NCI-H146 treated with DMSO at 0.1 percent for 48 hours (cell line): ENCODE measurements at regions not wholly inside any gene's neighbourhood (a gene's known extent, or its start where the extent isn't known, plus 50 kb on each side); places are given as distances from the start of the nearest gene placed in this dataset.

ENCODE experiments used
- DNase-seq: peaks from one replicate; lab custom pipeline; 2025; ENCODE audit not compliant: unreplicated experiment; lab: John Stamatoyannopoulos, UW

DNA sequence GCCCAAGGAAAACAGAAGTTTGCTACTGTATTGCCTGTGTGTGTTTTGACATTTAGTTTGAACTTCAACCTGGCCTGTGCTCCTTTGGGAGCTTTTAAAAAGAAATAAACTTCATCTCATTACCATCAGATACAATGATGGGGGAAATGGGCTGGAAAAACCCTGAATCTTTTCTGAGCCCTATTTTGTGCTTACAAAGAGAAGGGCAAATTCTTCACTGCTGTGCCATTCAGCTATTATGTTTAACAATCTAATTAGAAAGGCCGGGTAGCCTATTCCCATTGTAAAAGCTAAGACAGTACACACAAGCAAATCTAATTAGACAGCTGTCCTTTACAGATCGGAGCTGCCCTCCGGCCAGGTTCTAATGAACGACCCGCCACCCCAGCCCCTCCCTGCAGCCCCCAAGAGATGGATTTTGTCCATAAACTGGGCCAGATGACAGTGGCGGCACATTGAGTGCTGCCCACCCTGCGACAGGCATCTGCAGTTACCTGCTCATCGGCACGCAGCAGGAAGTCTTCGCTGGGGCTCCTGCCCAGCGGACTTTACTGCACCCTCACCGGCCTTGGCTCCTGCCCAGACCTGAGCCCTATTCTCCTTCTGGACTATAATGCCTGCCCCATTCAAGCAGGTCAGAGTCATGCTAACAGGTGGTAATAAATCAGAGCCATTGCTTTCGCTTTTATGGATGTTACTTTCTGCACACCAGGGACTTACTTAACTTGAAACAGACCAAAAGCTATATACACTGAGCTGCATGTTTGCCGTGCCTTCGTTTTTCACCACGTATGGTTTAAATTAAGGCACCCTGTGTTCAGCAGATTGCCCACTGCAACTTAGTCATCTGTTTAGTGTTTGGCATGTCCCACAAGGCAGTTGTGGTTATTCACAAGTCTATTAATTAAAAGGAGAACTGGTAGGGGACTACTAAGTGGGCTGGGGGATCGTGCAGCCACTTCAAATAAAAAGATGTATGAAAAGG, 549.6 kb downstream of the FGF9 start:
- peak; percentile 1 for DNase-seq

DNA sequence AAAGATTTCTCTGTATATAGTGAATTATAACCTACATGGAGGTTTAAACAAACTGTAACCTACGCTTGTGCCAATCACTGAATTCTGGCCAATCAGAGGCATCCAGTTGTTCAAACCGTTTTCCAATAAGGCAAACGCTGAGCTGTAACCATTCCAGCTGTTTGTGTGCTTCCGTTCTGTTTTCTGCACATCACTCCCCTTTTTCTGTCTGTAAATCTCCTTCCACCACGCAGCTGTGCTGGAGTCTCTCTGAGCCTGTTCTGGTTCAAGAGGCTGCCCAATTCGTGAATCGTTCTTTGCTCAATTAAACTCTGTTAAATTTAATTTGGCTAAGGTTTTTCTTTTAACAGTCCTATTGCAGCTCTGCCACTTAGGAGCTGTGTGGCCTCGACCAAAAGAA, 552.5 kb downstream of the FGF9 start:
- no peak for DNase-seq

DNA sequence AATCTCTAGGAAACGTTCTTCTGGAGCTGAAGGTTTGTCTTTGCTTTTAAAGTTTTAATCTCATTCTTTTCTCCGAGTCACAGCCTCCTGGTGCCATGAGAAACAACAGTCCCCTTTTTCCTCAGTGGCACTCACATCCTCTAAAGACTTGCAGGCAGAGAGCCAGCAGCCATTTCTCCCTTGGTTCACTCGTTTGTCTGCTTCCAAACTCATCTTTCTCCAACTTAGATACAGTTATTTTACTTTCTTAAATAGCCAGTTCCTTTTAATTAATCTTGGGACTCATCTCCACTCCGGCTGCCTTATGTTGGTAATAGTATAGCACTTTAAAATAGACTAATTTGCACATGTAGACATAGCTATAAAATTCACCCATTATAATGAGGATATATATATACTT, 555.2 kb downstream of the FGF9 start:
- DNase-seq, result no peak

DNA sequence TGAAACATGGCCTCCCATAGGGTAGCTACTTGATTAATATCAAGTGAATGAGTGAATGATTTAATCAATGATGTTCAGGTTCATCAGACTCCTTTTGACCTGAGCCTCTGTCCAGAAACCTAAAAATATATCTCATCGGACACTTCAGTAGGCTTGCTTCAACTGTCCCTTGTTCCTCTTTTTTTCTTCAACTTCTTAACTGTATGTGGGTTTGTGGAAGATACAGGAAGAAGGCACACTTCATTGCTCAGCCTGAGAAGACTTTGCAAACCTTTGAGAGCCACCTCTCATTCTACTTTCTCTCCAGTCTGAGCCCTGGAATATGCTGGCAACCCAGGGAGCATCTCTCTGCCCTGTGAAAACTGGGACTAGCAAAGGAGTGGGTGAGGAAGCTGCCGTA, 557.0 kb downstream of the FGF9 start:
- DNase-seq, result no peak

DNA sequence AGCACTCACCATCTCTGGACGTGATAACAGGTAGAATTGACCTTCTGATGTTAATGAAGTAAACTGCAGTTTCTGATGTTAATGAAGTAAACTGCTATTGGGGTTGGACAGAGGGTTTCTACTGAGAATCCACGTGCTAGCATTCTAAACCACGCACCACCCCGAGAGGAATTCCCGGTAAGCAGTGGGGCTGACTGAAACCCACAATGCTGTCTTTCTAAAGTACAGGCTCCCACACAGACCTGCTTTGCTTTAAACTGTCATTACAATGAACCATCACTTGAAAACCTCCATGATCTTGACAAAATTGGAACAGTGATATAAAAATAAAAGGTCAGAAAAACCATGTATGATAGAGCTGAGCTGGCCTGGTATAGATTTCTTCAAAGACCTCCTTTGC, 559.0 kb downstream of the FGF9 start:
- DNase-seq, result no peak

DNA sequence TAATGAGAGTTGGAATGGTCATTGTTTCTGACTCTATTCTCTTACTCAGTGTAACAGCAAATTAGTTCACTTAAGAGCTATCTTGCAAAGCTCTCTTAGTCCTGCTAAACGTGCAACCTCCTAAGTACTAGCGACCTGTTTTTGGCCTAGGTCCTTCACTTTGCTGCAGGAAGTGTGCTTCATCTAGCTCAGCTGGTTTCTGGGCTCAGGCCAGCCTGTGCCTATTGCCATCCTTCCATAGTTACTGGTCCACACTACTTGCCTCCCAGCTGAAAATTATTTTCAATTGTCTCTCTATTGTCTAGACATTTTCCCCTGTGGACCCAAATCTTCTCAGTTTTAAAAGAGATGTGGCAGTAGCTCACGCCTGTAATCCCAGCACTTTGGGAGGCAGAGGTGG, 561.3 kb downstream of the FGF9 start:
- DNase-seq, result no peak

DNA sequence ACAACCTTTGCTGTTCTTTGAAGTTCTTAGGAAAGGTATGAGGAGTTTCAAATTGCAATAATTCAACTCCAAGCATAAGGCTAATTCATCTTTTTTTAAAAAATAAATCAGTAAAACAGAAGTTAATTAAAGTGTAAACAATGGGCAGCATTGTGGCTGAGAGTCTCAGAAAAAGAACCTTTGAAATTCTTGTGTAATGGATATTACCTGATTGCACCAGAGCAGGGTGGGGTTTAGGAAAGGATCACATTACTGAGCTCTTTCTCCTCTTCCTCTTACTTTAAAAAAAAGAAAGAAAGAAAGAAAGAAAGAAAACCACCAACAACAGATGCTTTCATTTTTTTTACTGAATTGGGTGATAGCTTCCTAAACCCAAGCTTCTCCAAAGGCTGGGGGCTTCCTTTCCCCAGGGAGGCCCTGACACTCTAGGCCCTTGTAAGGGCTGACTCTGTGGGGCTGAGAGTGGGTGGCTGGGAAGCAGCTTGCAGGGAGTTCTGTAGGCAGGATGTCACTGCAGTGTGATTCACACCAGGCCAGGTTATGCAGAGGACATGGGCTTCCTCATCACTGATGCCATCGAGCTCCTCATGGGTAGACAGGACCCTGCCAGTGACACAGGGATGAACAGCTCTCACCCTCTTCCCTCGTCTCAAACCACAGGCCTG, 564.5 kb downstream of the FGF9 start:
- no peak for DNase-seq

DNA sequence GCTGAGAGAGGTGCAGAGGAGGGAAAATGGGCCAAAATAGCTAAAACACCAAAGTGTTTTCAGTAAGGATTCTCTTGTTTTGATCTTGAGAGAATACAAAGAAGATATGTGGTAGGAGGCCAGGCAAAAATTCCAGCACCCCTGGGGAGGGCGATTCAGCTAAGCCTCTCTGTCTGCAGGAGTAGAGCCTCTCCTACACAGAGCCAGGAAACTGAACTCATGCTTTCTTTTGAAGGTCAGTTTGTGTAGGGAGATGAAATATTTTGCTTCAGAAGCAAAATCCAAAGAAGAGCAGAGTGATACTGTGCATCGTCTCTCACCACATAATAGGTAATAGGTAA, 565.0 kb downstream of the FGF9 start:
- no peak for DNase-seq

DNA sequence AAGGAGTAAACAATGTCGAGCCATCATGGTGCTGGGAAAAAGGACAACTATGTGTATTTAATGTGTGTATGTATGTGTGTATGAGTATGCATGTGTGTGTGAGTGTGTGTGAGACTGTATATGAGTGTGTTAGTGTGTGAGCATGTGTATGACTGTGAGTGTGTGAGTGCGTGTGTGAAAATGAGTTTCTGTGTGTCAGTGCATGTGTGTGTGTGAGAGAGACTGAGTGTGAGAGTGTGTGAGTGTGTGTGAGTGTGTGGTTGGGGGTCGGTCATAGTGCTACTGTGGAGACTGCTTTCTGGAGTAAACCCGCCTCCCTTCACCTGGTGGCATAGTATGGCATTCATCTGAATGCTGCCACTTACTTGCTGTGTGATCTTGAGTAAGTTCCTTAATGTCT, 567.4 kb downstream of the FGF9 start:
- DNase-seq, result no peak

DNA sequence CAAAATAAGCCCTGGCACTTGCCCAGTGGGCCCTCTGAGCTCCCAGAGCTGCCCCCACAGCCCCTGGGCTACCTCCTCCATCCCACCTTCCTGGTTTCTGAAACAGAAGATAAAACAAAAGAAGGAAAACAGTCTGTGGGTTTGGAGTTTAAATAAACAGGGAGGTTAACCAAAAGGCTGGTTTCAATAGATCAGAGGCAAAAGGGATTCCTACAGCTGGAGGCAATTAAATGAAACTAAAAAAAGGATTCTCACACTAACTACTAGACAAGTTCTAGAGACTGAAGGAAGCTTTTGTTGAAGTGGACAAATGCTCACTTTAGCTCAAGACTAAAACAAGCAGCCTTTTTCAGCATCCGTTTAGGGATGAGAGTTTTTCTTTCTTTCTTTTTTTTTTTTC, 569.8 kb downstream of the FGF9 start:
- no peak for DNase-seq

DNA sequence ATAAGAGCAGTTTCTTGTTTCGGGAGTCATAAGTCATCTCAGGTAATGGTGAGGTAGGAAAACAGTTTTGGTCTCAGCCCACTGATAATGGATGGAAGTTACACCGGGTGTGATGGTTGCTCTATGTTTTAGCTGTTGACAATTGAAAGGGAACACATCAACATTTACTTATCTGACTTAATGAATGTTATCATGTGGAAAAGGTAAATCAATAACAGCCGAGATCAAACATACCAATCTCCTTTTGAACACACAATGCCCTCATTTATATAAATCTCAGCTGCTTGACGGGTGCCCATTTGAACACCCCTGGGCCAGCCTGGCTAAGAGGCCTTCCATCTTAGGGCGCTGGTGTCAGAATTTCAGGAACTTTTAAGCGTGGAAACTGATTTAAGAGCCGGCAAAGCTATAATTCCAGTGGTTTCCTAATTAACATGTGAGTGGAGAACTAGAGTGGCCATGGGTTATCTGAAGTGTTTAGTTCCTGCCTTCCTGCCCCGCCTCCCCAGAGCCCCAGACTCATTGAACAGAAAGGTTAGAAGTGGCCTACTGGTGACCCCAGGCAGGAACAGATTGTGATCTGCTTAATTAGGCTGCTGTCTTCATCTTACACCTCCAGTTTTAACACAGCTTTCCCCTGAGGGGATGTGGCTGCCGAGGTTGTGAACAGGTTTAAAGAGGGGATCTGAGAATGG, 572.7 kb downstream of the FGF9 start:
- DNase-seq, result no peak

DNA sequence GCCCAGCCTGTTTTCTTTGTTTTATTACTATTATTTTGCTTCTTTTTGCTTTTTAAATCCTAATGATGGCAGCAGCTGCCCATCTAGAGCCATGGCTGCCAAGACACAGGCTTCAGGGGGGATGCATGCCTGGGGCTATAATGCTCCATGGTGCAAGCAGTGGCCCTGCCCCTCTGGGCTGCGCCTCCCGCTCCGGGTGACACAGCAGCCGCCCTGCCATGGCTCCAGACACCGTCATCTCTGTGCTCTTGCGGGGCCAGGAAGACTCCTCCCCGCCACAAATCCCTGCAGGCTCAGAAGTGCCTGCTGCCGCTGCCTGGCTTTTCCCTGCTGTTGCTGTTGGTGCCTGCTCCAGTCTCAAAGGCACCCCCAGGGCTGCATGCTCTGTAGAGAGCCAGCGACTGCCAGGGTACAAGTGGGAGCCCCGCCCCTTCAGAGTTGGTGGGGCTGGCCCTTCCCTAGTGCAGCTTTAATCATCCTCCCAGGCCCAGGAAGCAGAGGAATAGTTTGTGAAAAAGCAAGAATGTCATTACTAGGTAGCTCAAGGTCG, 581.5 kb downstream of the FGF9 start:
- DNase-seq, result no peak

DNA sequence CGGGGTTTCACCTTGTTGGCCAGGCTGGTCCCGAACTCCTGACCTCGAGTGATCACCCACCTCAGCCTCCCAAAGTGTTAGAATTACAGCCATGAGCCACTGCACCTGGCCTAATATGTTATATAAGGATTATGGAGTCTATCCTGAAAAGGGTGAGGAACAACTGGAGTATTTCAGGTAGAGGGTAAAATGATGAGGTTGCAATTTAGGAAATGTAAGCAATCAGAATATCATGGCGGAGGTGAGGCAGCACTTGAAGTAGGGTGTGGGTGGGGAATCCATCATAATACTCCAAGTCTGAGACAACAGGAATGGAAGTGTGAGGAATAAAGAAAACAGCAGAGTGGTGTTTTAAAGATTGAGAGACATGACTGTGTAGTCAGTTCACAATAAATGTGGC, 582.2 kb downstream of the FGF9 start:
- no peak for DNase-seq

DNA sequence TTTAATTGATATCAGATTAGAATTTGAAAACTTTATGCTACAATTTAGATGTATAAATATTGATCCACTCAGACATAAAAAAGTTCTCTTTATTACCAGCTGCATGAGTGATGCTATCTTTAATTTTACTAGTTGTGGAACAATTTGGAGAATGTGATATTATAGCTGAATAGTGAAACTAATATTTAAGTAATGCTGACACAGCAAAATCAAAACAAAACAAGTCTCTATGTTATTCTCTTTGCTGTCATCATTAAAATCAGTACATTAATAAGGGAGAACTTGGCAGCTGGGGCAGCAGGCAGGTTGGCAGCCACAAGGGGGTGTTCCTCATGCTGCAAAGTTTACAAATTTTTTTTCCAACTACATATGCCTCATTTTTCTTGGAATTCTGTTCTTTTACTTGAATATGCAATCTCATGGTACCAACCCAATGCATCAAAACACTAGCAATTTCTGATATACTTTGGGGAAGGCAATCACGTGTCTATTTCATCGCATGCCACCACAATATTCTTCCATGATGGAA, 585.3 kb downstream of the FGF9 start:
- no peak for DNase-seq

DNA sequence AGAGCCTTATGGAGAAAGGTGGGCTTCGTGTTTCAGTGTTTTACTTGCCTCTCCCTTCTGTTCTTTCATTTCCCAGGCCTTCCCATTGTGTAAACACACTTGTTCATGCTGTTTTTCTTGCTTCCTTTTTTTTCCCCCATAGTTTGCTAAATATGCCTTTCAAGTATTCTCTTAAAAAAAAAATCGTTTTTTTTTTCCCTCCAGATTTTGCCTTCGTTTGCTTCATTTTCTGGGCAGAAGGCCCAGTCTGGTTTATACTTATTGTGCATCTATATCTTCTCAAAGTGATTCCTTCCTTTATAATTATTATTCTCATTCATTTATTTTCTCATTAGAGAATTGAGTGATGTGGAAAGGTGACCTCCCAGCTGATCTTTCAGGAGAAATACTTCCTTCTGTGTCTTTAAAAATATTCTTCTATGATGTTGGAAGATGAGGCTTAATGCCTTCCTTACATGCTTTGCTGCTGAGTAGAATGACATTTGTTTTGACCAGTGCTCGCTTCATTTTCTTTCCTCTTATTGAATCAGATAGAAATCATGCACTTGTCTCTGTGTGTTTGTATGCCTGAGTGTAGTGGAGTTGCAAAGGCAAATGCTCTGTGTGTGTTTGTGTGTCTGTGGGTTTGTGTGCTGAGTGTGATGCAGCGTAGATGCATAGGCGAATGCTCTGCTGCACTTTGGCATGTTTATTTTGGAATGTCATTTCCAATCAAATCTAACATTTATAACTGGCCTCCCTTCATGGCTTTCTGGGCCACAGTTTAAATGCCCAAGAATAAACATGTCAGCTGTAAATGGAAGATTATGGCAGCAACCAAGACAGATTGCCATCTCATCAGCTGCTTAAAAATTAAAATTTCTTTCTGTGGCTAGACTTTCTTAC, 591.4 kb downstream of the FGF9 start:
- no peak for DNase-seq

DNA sequence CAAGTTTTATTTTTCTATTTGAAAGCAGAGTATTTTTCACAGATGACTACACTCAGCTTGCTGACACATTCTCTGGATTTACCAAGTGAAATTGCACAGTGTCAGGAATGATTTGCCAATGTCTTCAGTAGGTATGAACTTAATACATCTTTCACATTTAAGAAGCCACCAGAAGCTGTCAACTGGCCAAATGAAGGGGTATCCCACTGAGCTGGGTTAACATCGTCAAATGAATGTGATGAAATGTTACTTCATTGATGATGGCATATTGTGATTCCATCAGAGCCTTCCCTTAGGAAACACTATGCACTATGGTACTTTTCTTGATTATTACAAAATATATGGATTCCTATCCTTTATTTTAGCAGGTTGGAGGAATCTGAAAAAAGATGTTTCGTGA, 592.3 kb downstream of the FGF9 start:
- DNase-seq, result no peak

DNA sequence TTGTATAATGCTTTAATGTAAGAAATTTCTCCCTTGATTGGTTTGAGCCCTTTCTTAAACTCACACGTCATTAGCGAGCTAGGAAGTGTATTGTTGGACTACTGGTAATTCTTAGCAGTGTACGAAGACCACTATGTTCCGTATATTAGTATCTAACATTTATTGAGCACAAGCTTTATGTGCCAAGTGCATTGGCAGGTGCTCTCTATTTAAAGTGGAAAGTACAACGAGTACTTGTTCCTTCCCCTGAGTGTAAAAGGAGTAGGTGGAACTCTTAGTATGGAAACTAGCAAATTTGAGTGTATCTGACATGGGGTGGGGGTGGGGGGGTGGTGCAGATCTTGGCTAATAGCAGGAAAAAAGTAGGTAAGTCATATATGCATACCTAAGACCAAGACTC, 594.7 kb downstream of the FGF9 start:
- DNase-seq, result no peak

DNA sequence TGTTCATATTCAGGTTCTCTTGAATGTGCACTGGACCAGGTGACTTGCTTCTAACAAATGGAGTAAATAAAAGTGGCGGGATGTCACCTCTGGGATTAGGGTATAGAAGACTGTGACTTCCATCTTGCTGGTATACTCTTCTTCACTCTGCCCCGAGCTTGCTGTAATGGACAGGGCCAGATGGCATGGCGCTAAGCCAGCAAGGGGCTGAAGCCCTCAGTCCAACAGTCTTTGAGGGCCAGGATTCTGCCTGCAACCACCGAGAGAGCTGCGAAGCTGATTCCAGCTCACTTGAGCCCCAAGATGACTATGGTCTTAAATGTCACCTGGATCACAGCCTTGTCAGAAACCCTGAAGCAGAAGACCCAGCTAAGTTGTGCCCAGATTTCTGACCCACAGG, 600.0 kb downstream of the FGF9 start:
- no peak for DNase-seq

DNA sequence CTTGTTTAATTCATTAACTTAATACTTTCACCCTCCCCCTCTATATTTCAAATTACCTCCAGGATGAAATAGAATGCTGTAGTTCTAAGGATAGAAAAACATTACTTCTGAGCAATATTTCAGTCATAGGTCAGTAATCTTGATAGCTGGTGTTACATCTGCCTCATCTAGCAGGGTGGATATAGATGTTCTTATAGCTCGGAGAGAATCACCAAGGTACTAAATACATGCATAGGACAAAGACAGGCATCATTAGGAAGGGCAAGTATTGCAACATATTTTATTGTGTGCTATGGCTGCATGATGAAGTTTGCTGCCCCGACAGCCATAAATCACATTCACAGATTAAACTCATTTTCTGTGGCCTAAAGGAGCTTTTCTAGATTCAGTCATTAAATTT, 601.0 kb downstream of the FGF9 start:
- DNase-seq, result no peak

DNA sequence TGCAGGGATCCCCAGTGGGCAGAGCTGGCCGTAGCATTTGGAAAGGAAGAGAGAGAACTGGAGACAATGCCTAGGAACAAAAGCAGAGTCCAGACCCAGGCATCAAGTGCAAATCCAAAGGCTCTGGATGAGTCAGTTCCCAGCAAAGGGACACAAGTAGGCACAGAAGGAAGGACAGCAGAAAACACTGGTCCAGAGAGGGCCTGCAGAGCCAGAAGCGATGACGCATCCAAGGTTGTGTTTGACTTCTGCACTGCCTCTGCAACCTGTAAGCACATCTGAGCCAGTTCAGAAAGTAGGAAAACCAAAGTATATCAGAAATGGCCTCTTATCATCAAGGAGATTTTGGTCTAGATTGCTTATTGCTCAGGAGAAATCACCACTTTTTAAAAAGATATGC, 604.5 kb downstream of the FGF9 start:
- DNase-seq, result no peak

DNA sequence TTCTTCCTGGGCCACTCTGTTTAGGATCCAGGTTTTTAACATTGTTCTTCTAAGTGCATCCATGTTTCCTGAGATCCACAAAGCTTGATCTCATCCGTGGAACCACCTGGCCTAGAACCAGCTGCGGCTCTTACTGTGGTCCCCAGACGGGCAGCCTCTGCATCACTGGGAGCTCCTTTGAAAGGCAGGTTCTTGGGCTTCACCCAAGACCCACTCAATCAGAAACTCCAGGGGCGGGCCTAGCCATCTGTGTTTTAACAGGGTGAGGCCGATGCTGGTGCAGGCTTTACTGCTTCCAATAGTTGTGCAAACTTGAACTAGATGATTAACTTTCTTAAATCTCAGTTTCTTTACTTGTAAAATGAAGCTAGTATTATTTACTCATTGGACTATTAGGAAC, 605.7 kb downstream of the FGF9 start:
- no peak for DNase-seq
